GM23338 (cell line): ENCODE measurements at regions not wholly inside any gene's neighbourhood (a gene's known extent, or its start where the extent isn't known, plus 50 kb on each side); places are given as distances from the start of the nearest gene placed in this dataset.
"Not testable (repeated sequence)": the region's sequence is repeated elsewhere in the genome, so short reads cannot be mapped to it uniquely, and the experiment has no call there.

ENCODE experiments used
- ATAC-seq: fragments of 200-7000 bp; cut with Tn5 transposase; 3 replicates; pipeline ENCODE4 v1.9.1; 2020
- DNase-seq: peaks from one replicate; pipeline ENCODE4 v3.0.0-alpha.2; 2015; ENCODE audit warnings: low spot score
- H2AFZ ChIP-seq: fragments of 200-600 bp; sonication (generic); 2 replicates; pipeline ENCODE4 v1.8.0; 2016; ENCODE audit warnings: antibody characterized with exemption, mild to moderate bottlenecking, moderate library complexity
- H3F3A ChIP-seq: fragments of 200-600 bp; sonication (generic); replicated peaks from 2 replicates; pipeline ENCODE4 v1.8.0; 2017; ENCODE audit warnings: antibody characterized with exemption, mixed run types, low read depth
- H3K27ac ChIP-seq: fragments of 200-600 bp; sonication (generic); 2 replicates; pipeline ENCODE4 v1.6.1; 2016; ENCODE audit warnings: low read depth
- H3K27me3 ChIP-seq: fragments of 200-600 bp; sonication (generic); 2 replicates; pipeline ENCODE4 v1.8.0; 2016; ENCODE audit warnings: mild to moderate bottlenecking, mixed run types, moderate library complexity; ENCODE audit not compliant: insufficient read depth
- H3K36me3 ChIP-seq: fragments of 200-600 bp; sonication (generic); 2 replicates; pipeline ENCODE4 v1.8.0; 2016; ENCODE audit warnings: mild to moderate bottlenecking; ENCODE audit not compliant: insufficient read depth
- H3K4me1 ChIP-seq: fragments of 200-600 bp; sonication (generic); 2 replicates; pipeline ENCODE4 v1.8.0; 2016; ENCODE audit warnings: mild to moderate bottlenecking, moderate library complexity; ENCODE audit not compliant: insufficient read depth
- H3K4me2 ChIP-seq: fragments of 200-600 bp; sonication (generic); 2 replicates; pipeline ENCODE4 v1.7.1; 2017; ENCODE audit warnings: mixed run types
- H3K4me3 ChIP-seq: fragments of 200-600 bp; sonication (generic); 2 replicates; pipeline ENCODE4 v1.6.1; 2016; ENCODE audit warnings: mixed run types
- H3K79me2 ChIP-seq: fragments of 200-600 bp; sonication (generic); replicated peaks from 2 replicates; pipeline ENCODE4 v1.8.0; 2017; ENCODE audit warnings: mild to moderate bottlenecking; ENCODE audit not compliant: insufficient read depth
- H3K9me2 ChIP-seq: fragments of 200-600 bp; sonication (generic); 2 replicates; pipeline ENCODE4 v1.8.0; 2017; ENCODE audit not compliant: insufficient read depth
- H4K20me1 ChIP-seq: fragments of 200-600 bp; sonication (generic); replicated peaks from 2 replicates; pipeline ENCODE4 v1.8.0; 2017; ENCODE audit warnings: mild to moderate bottlenecking; ENCODE audit not compliant: insufficient read depth
- H3K27ac Mint-ChIP-seq: 2 replicates; pipeline ENCODE4 v1.8.0; 2020; ENCODE audit warnings: inconsistent platforms, mild to moderate bottlenecking, moderate library complexity, mixed read lengths
- H3K27me3 Mint-ChIP-seq: 3 replicates; pipeline ENCODE4 v1.8.0; 2022; ENCODE audit warnings: low read depth, mild to moderate bottlenecking, moderate library complexity, mixed read lengths, inconsistent platforms; ENCODE audit not compliant: insufficient read depth, poor library complexity
- H3K36me3 Mint-ChIP-seq: 3 replicates; pipeline ENCODE4 v1.8.0; 2021; ENCODE audit warnings: low read depth, mild to moderate bottlenecking, inconsistent platforms, moderate library complexity, mixed read lengths
- H3K4me1 Mint-ChIP-seq: 3 replicates; pipeline ENCODE4 v1.8.0; 2020; ENCODE audit warnings: mild to moderate bottlenecking, inconsistent platforms, mixed read lengths
- H3K4me3 Mint-ChIP-seq: 3 replicates; pipeline ENCODE4 v1.8.0; 2021; ENCODE audit warnings: moderate library complexity, mild to moderate bottlenecking, inconsistent platforms, mixed read lengths
- H3K9me3 Mint-ChIP-seq: 3 replicates; pipeline ENCODE4 v1.8.0; 2020; ENCODE audit warnings: moderate library complexity, mild to moderate bottlenecking, inconsistent platforms, mixed read lengths
- REST ChIP-seq: IDR thresholded peaks from one replicate; pipeline ENCODE4 v1.6.1; 2018; ENCODE audit warnings: antibody characterized with exemption; ENCODE audit not compliant: unreplicated experiment
- TF ChIP-seq, protein P1 (sequence below), 2 experiments: fragments of 200-600 bp in 1 of 2; sonication (generic) in 1 of 2; conservative IDR thresholded peaks; 2 replicates each; pipeline versions ENCODE4 v1.5.1 to v1.6.1; 2016 to 2017; ENCODE audit warnings: antibody characterized with exemption in 2 of 2, low read depth in 2 of 2, mild to moderate bottlenecking in 2 of 2, moderate library complexity in 1 of 2
- TF ChIP-seq, protein P2 (sequence below): IDR thresholded peaks from 2 replicates; pipeline ENCODE4 v1.6.1; 2016; ENCODE audit warnings: antibody characterized with exemption

DNA sequence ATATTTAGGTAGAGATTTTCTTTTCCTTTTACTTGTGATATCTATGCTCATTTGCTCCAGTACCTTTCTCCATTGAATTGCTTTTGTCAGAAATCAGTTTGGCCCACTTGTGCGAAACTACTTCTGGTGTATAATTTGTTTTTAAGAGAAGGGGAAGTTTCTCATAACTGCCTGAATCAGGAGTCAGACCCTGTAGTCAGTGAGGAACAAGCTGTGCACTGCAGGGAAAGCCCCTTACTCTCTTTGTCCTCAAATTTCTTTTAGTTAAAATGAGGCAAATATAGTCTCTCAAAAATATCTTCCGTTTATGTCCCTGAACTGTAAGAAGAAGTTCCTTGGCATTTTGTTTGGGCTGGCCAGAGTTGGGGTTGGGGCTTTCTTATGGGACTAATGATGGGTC is 109.9 kb downstream of the ZFY start:
- H3K4me3 ChIP-seq = no peak overlapping the region
- H3K36me3 ChIP-seq = no peaks in the 10 kb centered on the region
- Mint-ChIP-seq H3K27me3 (no peaks in the 10 kb centered on the region), H3K36me3 (no peaks in the 10 kb centered on the region), H3K27ac (no peak overlapping the region), H3K9me3 (no peaks in the 10 kb centered on the region; the same call in 2 of the 3 replicates), H3K4me3 (no peak overlapping the region), H3K4me1 (no peaks in the 10 kb centered on the region)
- ATAC-seq = no peak
- TF ChIP-seq, protein P1, sequence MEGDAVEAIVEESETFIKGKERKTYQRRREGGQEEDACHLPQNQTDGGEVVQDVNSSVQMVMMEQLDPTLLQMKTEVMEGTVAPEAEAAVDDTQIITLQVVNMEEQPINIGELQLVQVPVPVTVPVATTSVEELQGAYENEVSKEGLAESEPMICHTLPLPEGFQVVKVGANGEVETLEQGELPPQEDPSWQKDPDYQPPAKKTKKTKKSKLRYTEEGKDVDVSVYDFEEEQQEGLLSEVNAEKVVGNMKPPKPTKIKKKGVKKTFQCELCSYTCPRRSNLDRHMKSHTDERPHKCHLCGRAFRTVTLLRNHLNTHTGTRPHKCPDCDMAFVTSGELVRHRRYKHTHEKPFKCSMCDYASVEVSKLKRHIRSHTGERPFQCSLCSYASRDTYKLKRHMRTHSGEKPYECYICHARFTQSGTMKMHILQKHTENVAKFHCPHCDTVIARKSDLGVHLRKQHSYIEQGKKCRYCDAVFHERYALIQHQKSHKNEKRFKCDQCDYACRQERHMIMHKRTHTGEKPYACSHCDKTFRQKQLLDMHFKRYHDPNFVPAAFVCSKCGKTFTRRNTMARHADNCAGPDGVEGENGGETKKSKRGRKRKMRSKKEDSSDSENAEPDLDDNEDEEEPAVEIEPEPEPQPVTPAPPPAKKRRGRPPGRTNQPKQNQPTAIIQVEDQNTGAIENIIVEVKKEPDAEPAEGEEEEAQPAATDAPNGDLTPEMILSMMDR (conservative IDR thresholded peaks at IDR 0.05; ENCODE audit: low read depth in 2 of 2) = no peak
- no peak for TF ChIP-seq REST
- TF ChIP-seq, protein P2, sequence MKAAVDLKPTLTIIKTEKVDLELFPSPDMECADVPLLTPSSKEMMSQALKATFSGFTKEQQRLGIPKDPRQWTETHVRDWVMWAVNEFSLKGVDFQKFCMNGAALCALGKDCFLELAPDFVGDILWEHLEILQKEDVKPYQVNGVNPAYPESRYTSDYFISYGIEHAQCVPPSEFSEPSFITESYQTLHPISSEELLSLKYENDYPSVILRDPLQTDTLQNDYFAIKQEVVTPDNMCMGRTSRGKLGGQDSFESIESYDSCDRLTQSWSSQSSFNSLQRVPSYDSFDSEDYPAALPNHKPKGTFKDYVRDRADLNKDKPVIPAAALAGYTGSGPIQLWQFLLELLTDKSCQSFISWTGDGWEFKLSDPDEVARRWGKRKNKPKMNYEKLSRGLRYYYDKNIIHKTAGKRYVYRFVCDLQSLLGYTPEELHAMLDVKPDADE = no peak
- no peaks in the 10 kb centered on the region for H3K9me2 ChIP-seq
- no peaks in the 10 kb centered on the region for H3K79me2 ChIP-seq
- H4K20me1 ChIP-seq = no peaks in the 10 kb centered on the region
- no peaks in the 10 kb centered on the region for H3K27me3 ChIP-seq
- no peak overlapping the region for H3K27ac ChIP-seq
- H2AFZ ChIP-seq = no peak overlapping the region
- no peak overlapping the region for H3K4me2 ChIP-seq
- no peak for DNase-seq
- no peaks in the 10 kb centered on the region for H3K4me1 ChIP-seq
- H3F3A ChIP-seq = no peaks in the 10 kb centered on the region

DNA sequence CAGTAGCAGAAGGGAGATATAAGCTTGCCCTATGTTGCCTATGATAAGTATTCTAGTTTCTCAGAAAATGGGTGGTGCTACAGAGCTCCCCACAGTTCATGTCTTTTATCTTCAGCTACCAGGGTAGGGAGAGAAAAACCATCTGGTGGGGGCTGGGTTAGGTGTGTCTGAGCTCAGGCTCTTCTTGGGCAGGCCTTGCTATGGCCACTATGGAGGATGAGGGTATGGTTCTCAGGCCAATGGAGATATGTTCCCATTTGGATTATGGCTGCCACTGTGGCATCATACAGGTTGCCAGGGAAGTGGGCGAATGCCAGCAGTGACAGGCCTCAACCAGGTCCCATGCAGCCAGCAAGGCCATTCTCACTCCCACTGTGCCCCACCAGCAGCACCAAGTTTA is 120.3 kb downstream of the ZFY start:
- H3F3A ChIP-seq, H2AFZ ChIP-seq, H3K27ac Mint-ChIP-seq, H3K27me3 Mint-ChIP-seq, H3K9me3 Mint-ChIP-seq, H3K36me3 ChIP-seq, H4K20me1 ChIP-seq, H3K9me2 ChIP-seq, H3K4me2 ChIP-seq, H3K36me3 Mint-ChIP-seq, DNase-seq, H3K4me3 Mint-ChIP-seq, H3K4me1 ChIP-seq, H3K27me3 ChIP-seq, ATAC-seq, H3K4me3 ChIP-seq, H3K27ac ChIP-seq, H3K79me2 ChIP-seq, H3K4me1 Mint-ChIP-seq: not testable (repeated sequence)

- not testable (repeated sequence) for H3K4me1 ChIP-seq, H3K27ac ChIP-seq, H3K27me3 ChIP-seq, H3K4me2 ChIP-seq, ATAC-seq, H3K4me3 ChIP-seq, H3F3A ChIP-seq, H3K27ac Mint-ChIP-seq, H3K9me2 ChIP-seq, H2AFZ ChIP-seq, H3K4me1 Mint-ChIP-seq, H3K27me3 Mint-ChIP-seq, H3K4me3 Mint-ChIP-seq, H3K36me3 Mint-ChIP-seq, H3K9me3 Mint-ChIP-seq, H3K36me3 ChIP-seq, DNase-seq, H4K20me1 ChIP-seq, H3K79me2 ChIP-seq
Measured at GRCh38 chrY:3058342-3058741, 123.2 kb downstream of the ZFY start.
